Left renal cortex interstitium (tissue), 4 donors: ENCODE measurements at regions not wholly inside any gene's neighbourhood (a gene's known extent, or its start where the extent isn't known, plus 50 kb on each side); places are given as distances from the start of the nearest gene placed in this dataset.

ENCODE experiments used
- DNase-seq, 4 donors: peaks; one replicate each; pipeline ENCODE4 v3.0.0-alpha.2; 2013; ENCODE audit warnings: low read depth in 4 of 4, low spot score in 2 of 4, missing footprints in 1 of 4

DNA sequence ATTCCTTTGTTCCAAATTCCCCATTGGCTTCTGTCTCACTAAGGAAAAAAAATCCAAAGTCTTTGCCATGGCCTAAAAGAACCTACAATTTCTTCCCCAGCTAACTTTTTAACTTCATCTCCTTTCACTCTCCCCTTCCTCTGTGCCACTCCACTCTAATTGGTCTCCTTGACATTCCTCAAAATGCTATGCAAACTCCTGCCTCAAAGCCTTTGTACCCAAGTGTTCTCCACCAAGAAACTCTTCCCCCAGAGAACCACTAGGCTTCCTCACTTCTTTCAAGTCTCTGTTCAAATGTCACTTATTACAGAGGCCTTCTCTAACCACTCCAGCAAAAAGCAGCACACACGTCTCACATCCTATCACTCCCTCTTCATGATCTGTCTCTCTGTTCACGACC is 91.6 kb upstream of the NR4A3 start:
- no peak for DNase-seq

- DNase-seq: no peak
Measured at GRCh38 chr9:99731950-99732349, 89.7 kb upstream of the NR4A3 start.

GRCh38 chr9:99732715-99733114 is 89.0 kb upstream of the NR4A3 start:
- DNase-seq: no peak

DNA sequence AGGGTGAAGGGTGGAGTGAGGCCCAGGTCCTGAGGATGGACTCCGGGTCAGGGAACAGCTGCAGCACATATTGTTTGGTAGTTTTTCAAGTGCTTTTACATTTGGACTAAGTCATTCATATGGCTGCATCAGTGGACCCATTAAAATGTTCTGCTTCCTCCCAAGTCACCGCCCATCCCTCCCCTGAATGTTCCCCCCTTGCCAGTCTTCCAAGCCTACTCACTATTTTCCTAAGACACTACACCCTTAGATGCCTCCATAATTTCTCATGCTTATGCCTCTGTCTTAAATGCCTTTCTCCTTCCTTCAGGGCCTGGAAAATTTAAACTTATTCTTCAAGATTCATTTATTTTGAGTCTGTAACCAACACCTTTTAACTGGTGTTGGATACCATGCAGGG is 86.6 kb upstream of the NR4A3 start:
- no peak for DNase-seq

GRCh38 chr9:99736291-99736690 is 85.4 kb upstream of the NR4A3 start:
- no peak for DNase-seq

DNA sequence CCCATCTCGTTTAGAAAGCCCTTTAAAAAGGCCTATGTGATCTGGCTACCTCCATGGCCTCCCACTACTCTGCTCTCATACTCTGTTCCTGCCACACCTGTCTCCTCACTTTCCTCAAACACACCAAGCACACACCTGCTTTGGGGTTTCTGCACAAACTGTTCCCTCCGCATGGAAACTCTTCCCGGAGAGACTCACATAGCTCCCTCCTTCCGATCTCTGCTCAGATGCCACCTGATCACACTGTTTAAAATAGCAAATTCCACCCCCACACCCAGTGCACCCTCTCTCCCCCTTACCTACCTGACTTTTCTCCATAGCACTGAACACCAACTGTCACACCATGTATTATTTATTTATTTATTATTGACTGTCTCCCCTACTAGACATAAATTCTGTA is 84.0 kb upstream of the NR4A3 start:
- no peak for DNase-seq

GRCh38 chr9:99743006-99743405 is 78.7 kb upstream of the NR4A3 start:
- no peak for DNase-seq

- DNase-seq: no peak
Measured at GRCh38 chr9:99743455-99743854, 78.2 kb upstream of the NR4A3 start.

GRCh38 chr9:99744132-99744531 is 77.6 kb upstream of the NR4A3 start:
- no peak for DNase-seq

GRCh38 chr9:99745085-99745484 is 76.6 kb upstream of the NR4A3 start:
- DNase-seq: no peak

GRCh38 chr9:99746406-99746805 is 75.3 kb upstream of the NR4A3 start:
- no peak for DNase-seq

DNA sequence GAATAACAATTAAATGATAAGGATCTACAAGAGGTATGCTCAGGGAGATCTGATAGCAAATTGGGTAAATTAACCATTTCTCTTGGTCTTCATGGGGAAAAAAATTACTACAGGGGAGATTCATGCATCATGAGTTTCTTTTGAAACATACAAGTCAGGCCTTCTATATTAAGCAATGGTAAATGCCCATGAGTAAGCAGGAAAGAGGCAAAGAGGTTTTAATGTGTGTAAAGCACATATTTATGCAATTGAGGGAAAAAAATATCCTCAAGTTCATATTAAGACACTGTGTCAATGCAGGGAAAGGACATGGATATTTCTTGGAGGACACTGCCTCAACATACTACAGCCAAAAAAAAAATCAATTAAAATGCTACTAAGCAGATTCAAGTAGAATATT is 73.4 kb upstream of the NR4A3 start:
- no peak for DNase-seq

DNA sequence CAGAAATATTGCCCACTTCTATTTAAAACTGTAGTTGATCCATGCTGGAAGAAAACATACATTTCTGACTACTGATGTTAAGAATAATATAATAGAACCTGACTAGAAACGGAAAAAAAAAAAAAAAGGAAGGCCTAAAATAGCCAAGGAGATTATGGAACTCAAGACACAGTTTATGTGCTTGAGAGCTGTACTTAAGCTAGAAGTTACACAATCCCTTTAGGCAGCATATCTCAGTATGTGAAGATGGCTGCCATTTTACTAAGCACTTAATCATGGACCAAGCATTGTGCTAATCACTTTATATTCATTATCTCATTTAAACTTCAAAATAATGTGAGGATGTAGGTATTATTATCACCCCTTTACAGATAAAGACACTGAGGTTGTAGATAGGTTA is 73.0 kb upstream of the NR4A3 start:
- DNase-seq: no peak

GRCh38 chr9:99749641-99750040 is 72.0 kb upstream of the NR4A3 start:
- DNase-seq: no peak

GRCh38 chr9:99750526-99750925 is 71.2 kb upstream of the NR4A3 start:
- DNase-seq: no peak

GRCh38 chr9:99752417-99753109 is 69.1 kb upstream of the NR4A3 start:
- no peak for DNase-seq

- DNase-seq: no peak
Measured at GRCh38 chr9:99753436-99753835, 68.2 kb upstream of the NR4A3 start.

- no peak for DNase-seq
Measured at GRCh38 chr9:99760421-99760820, 61.3 kb upstream of the NR4A3 start.

GRCh38 chr9:99762470-99762869 is 59.2 kb upstream of the NR4A3 start:
- no peak for DNase-seq
